Retinal pigment epithelial cell (primary cell): ENCODE measurements at regions not wholly inside any gene's neighbourhood (a gene's known extent, or its start where the extent isn't known, plus 50 kb on each side); places are given as distances from the start of the nearest gene placed in this dataset.

ENCODE experiments used
- DNase-seq: peaks from one replicate; pipeline ENCODE4 v3.0.0-alpha.2; 2010; ENCODE audit warnings: low read depth
- H3K4me3 ChIP-seq: 2 replicates; pipeline ENCODE4 v1.5.1; 2011; ENCODE audit warnings: mild to moderate bottlenecking, low read length, control low read depth, moderate library complexity
- TF ChIP-seq, protein P1 (sequence below): conservative IDR thresholded peaks from 2 replicates; pipeline ENCODE4 v1.5.1; 2011; ENCODE audit warnings: low read depth, low read length, control low read depth, inconsistent platforms

DNA sequence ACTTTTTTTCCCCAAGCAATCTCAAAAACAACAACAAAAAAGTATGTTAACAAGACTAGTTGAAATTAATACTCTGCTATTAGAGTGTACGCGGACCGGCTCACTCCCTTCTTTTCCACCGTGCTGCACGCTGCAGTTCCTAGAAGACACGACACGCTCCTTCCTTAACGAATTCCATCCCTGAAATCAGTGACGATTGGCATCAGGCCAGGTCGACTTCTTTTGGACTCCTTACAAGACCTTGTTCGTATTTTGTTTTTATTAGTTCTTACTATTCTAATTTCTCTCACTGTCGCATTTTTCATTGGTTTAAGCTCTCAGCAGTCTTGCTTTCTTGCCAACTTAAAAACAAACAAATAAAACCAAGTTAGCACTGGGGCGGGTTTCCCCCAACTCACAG is 175.8 kb upstream of the PITX2 start:
- no peak overlapping the region for H3K4me3 ChIP-seq
- TF ChIP-seq, protein P1, sequence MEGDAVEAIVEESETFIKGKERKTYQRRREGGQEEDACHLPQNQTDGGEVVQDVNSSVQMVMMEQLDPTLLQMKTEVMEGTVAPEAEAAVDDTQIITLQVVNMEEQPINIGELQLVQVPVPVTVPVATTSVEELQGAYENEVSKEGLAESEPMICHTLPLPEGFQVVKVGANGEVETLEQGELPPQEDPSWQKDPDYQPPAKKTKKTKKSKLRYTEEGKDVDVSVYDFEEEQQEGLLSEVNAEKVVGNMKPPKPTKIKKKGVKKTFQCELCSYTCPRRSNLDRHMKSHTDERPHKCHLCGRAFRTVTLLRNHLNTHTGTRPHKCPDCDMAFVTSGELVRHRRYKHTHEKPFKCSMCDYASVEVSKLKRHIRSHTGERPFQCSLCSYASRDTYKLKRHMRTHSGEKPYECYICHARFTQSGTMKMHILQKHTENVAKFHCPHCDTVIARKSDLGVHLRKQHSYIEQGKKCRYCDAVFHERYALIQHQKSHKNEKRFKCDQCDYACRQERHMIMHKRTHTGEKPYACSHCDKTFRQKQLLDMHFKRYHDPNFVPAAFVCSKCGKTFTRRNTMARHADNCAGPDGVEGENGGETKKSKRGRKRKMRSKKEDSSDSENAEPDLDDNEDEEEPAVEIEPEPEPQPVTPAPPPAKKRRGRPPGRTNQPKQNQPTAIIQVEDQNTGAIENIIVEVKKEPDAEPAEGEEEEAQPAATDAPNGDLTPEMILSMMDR: no peak
- DNase-seq: no peak

DNA sequence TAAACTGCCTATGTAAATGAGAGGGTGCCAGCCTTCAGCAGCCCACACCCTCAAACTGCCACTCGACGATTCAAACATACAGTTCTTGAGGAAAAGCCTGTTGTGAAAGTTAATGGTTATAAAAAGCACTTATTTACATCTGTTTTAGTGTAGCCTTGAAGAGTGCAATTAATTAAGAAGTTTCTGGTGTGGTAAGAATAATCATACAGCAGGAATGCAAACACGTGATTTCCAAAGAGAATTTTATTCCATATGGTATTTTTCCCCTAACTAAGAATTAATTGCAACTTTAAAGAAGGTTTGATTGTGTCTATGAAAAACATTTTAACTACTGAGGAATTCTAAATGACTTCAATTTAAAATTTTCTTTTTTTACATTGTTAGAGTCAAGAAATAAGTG is 176.3 kb upstream of the PITX2 start:
- no peak for DNase-seq
- H3K4me3 ChIP-seq: no peak overlapping the region
- TF ChIP-seq, protein P1: no peak

DNA sequence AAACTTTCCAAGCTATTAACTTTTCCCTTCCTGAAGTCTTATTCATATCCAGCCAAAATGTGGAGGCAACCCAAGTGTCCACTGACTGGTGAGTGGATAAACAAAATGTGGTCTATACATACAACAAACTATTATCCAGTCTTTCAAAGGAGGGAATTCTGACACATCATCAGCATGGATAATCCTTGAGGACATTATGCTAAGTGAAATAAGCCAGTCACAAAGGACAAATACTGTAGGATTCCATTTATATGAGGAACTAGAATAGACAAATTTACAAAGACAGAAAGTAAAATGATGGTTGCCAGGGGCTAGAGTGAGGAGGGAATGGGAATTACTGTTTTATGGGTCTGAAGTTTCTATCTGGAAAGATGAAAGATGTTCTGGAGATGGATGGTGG is 178.7 kb upstream of the PITX2 start:
- TF ChIP-seq, protein P1: no peak
- DNase-seq: no peak
- H3K4me3 ChIP-seq: no peak overlapping the region

DNA sequence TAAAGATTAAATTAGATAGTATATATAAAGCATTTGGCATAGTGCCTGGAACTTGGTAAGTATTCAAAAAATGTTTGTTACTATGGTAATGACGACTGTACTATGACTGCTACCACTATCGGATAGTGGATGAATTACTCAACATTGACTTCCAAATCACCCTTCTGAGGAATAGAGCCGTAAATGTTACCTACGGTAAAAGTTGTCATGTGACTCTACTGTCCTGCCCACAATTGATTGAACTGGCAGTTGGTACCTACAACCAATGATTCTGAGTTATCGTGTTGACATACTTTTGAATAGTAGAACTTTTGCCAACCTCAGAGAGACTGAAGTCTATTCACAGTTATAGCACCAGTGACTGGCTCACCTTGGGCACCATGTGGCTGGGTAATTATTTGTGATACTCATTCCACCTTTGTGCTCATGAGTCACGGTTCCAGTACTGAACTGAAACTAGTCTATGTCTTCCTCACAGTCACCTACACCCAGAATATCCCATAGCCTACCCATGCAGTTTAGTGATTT is 185.5 kb upstream of the PITX2 start:
- peak; percentile 60 for DNase-seq
- TF ChIP-seq, protein P1: no peak
- no peak overlapping the region for H3K4me3 ChIP-seq

DNA sequence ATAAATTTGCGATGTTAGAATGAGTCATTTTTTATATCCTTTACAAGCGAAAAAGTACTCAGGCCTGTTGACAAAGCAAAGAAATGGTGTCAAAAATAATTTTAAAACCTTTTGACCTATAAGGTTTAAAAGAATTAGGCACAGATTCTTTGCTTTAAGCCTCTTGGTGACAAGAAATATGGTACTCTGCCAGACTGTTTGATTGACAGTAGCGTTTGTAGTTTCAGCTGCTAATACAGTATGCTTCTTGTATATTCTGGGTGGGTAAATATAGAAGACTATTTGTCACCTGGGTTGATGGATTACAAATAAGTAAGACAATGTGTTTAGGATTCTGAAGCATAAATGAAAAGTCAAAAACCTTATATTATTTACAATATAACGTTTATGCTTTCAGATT is 193.1 kb upstream of the PITX2 start:
- TF ChIP-seq, protein P1: no peak
- DNase-seq: peak; percentile 61
- no peak overlapping the region for H3K4me3 ChIP-seq

DNA sequence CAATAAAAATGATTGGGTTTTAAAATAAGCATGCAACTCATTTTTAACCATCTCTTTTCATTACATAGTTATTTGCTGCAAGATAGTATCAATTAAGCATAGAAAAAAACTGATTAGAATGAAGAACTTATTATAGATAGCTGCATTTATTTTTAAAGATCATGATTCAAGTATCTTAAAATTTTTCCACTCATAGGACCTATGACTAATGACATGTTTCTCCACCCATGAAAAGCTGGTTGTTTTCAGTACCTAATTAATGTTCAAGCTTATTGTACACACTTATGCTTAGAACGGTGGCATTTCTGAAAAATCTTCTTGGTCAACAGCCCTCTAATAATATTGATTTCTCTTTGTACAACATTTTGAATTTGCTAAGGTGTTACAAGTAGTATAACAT is 193.5 kb upstream of the PITX2 start:
- TF ChIP-seq, protein P1: no peak
- no peak for DNase-seq
- H3K4me3 ChIP-seq: no peak overlapping the region

DNA sequence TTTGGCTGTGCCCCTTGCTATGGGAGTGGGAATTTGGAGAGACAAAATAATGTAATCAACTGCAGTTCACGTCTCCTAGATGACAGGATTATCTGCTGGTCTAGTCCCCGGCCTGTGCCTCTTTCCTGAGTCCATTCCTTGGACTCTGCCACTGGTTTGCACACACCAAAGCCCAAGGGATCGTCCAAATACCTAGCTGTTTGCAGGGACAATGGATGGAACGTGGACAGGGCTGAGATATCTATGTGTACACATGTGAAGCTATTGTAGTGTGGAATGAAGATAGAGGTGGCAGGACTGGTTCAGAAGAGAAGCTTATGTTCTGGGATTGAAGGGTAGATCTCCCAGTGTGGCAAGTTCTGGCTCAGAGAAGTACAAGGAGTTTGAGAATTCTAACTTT is 198.3 kb upstream of the PITX2 start:
- no peak overlapping the region for H3K4me3 ChIP-seq
- TF ChIP-seq, protein P1: no peak
- no peak for DNase-seq
